Activated CD8-positive, alpha-beta memory T cell treated with anti-CD3 and anti-CD28 coated beads, Interleukin-2, amount 50 U/mL, for 4 hours (primary cell): ENCODE measurements at regions not wholly inside any gene's neighbourhood (a gene's known extent, or its start where the extent isn't known, plus 50 kb on each side); places are given as distances from the start of the nearest gene placed in this dataset.

Experiments used
- DNase-seq: peaks from one replicate; pipeline ENCODE4 v3.0.0-alpha.2; 2020

DNA sequence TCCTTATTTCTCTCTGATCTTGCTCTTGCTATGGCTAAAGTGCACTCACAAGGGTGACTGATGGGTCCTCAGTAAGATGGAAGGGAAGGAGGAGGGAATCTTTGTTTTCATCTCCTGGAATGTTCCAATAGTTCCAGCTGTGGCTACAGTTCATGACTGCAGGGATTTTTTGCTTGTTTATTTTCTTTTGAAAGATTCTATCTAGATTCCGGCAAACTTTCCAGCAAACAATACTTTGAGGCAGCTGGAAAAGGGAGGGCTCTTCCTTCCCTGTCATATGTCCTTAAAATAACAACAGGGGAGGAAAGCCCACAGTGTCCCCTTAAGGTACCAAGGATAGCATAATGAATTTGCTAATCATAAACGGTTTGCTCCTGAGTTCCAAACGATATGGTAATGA lies 111.3 kb upstream of the SLC14A2 start:
- no peak for DNase-seq

DNA sequence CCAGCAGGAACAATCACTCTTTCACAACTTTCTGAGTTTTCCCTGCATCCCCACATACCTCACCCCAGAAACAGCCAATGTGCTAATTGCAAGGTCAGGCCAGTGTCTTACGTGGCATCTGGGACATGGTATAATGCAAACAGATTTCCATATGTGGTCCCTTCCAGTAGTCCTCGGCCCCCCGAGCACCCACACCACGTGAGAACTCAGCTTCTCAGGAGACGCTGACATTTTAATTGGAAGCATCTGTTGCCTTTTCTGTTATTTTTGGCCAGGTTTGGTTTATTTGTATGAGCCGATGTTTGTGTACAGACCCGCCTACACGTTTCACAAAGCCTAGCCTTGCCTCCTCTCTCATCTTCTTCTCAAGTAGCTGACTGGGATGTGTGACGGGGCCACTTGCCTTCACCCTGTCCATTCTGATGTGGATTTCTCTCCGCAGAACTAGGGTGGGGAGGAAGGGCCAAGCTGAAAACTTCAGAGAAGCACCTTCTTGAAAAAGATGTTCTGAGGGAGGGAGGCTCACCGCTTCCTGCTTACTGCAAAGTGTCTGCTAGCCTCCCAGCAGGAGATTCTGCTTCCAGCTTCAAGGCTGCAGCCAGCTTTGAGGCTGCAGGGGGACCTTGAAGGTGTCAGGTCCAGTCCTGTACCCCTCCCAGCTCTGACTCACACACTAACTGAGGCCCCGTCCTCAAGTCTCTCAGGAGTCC lies 109.6 kb upstream of the SLC14A2 start:
- DNase-seq: no peak

DNA sequence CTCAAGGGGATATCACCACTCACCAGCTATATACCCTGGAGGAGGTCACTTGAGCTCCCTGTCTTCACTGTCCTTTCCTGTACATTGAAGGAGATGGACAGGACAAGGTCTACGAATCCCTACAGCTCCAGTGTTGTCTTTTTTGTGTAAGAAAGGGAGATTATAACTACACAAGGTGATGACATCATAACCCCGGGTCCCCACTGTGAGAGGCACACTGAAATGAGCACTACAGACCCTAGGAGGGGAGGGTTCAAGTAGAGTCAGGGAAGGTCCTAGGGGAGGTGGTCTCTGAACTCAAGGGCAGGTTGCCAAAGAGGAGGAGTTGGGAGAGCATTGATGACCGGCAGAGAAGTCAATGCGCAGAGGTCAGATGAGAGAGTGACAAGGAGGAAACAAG lies 108.3 kb upstream of the SLC14A2 start:
- no peak for DNase-seq

DNA sequence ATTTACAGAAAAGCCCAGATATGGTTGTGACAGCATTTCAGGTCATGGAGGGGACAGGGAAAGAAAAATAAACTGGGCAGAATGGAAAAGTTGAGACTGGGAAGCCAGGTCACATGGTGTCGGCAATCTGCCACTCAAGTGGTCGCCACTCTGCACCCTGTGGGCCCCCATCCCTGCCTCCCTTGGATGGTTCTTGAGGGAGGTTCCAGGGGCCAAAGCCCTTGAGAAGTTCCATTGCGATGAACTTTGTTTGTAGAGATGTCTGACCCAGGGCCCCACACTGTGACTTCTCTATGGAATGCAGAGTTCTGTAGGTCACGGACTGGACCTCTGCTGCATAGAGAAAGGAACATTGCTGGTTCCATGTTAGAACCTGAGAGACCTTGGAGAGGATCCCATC lies 105.7 kb upstream of the SLC14A2 start:
- DNase-seq: no peak

DNA sequence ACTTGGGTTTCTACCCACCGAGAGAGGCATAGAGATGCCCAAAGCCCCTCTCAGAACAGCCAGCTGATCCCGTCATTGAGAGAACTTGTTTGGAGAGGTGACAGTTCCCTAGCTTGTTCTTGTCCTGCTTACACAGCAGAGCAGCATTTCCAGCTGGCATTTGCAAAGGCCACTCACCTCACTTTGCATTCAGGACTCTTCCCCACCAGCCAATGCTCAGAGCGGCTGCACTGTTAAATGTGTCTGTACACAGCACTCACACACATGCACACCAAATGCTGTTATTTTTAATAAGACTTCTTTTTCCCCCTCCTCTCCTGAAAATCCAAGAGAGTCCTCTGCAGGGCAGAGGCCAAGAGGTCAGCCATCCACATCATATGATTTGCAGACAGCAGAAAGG lies 104.6 kb upstream of the SLC14A2 start:
- no peak for DNase-seq

DNA sequence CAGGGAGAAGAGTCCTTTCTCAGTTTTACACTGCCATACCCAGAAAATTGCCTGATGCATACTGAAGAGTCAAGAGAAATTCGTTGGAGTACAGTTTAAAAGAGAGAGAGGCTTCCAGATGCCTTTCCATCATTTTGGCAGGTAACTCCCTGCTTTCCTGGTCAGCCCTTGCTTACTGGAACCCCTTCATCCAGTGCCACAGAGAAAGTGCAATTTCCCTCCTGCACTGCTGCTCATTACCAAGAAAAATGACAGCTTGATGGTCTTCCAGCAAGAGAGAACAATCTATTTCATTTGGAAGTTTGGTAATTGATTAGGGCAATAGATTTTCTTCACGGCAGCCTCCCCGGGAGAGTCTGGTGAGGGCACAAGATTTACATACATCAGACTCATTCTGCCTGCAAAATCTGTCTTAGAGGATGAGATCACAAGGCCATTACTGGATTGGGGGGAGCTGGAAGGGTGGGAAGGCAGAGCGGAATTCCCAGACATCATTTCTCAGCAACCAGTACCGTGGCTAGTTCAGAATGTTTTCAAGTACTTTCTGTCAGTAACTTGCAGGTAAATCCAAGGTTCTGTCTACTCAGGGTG lies 102.8 kb upstream of the SLC14A2 start:
- DNase-seq: no peak

DNA sequence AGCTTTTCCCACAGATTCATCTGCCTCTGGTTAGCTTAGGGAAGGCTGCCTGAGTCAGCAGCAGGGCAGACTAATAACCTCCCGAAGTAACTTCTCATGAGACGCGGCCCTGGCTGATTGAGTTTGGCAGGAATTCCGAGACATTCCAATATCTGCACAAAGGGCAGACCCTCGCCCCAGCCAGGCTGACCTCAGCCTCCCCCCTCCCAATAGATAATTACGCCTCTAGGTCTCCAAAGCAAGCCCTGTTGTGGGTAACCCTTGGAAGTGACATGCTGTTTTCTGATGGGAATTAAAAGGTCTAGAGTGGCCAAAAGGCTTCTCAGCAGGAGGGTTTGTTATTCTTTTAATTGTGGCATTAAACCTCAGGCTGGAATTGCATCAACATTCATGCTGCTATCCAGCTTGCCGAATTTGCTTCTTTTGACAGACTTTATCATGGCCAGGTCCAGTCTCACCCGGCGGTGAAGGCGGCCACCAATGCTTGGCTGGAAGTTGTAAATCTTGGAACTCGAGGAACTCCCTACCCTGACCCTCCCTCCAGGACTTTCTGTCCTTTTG lies 98.0 kb upstream of the SLC14A2 start:
- no peak for DNase-seq

DNA sequence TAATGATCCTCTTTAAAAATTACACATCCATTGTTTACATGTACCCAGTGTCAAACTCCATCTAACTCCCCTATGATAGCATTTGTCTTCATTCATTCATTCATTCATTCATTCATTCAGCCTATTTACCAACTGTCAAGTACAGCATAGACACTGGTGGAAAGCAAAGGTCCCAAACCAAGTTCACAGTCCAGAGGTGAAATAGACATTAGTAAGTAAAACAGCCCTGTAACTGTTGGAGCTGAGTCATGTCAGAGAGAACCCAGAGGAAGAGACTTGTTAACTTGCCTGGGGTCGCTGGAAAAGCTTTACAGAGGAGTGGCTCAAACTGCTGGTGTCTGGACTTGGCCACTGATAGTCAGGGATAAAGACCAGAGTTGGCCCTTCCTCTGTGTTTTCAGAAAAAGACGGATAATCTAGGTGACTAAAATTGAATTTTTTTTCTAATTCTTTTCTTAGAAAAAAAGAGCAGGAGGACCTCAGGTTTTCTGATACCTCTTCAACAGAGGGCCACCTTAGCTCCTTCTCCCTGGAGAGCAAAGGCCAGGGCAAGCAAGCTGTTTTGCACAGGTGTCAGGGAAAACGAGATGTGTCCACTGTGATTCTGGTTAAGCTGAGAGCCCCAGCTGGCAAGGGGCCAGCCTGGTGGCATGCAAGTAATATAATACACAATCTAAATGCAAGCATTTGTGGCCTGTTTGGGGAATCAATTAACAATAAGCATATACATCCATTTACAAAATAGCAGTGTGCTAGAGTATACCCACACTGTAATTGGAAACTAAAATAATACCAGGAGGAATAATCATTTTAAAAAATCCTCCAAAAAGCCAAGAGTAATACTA lies 96.7 kb upstream of the SLC14A2 start:
- no peak for DNase-seq

DNA sequence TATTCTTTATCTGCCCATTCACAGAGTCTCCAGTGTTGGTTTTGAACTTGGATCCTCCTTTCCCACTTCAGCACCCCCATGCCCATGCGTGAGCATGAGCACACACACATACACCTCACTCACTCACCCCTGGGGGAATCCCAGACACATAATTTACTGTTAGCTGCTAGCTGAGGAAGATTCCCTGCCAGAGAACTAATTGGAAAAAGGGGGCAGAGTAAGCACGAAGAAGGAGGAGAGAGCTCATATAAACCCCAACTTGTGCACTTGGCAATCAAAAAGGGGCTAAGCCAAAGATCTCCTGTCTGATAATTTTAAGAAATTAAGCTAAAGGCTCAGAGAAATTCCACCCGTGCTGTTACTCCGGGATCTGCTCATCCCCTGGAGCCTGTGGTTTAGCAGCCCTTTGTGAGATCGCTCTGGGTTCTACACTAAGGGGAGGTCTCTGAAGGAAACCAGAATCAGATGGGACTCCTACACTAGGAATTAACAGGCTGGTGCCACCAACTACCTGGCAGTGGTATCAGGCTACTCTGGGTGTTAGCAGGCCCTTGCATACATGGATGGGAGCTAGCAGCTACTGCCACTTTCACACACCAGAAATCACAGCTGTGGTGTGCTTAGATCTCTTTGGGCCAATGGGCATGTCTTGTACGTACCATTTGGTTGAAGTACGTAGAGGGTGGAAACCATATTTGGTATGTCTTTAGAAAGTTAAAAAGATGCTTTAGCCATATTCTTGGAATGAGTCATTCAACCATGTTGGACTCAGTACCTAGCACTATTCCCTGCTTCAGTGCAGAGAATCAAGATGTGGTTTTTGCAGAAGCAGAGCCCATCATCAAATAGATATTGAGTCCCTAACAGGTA lies 95.6 kb upstream of the SLC14A2 start:
- DNase-seq: no peak

DNA sequence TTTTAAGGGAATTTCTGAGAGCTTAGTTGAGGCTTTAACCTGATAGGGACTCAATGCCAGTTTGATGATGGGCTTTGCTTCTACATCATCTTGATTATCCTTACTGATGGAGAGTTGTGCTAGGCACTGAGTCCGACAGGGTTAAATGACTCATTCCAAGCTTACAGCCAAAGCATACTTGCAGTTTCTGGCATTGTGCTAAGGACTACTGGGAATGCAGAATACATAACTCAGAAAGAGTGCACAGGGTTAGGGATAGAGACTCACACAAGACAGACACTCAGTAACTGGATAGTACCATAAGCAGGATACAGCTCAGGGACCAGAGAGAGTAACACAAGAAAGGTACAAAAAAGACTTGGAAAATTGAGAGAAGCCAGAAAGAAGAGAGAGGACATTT lies 94.1 kb upstream of the SLC14A2 start:
- no peak for DNase-seq

DNA sequence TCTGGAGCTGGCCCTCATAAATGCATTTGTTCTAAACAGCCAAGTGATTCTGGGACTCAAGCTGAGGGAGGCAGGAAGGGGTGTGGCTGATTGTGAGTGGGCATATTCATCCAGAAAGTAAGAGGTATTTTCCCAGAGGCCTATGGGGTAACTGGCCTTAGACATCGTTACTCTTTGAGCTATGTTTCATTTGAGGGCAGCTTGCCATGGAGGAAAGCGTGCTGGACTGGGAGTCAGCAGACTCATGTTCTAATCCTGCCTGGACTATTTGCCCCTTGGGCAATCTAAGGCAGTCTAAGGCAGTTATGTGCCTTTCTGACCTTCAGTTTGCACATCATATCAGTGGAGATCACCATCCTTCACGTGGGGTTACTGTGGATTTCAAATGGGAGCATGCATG lies 93.5 kb upstream of the SLC14A2 start:
- DNase-seq: no peak

DNA sequence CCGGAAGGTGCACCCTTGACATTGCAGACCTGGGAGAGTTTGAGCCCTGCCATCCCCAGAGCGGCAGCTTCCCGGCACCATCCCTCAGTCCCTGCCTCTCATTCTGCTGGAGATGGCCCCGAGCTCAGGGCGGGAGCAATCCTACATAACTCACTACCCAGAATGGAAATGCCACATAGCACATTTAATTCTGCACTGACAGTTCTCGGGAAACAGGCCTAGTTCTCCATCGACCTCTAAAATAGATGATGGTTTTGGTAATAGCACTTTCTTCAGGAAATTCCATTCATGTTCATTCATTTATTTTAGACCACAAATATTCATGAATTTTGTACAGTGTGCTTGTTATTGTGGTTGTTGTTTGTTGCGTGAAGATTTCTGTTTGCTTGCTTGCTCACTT lies 92.9 kb upstream of the SLC14A2 start:
- no peak for DNase-seq

DNA sequence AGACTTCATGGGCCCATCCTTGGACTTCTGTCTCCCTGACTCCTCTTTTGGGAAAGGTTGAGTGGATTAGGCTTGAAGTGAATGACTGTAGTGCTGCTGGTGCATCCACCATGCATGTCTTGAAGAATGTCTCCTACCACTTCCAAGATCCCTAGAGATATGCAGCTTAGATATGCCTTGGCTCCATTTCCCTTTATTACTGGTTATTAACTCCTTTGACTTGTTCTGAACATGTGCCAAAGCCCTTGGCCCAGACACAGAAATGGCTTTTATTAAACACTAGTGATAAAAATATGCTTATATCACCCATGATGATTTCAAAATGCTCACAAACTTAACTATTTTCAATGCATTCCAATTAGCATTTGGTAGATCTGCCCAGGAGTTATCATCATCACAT lies 90.0 kb upstream of the SLC14A2 start:
- no peak for DNase-seq

DNA sequence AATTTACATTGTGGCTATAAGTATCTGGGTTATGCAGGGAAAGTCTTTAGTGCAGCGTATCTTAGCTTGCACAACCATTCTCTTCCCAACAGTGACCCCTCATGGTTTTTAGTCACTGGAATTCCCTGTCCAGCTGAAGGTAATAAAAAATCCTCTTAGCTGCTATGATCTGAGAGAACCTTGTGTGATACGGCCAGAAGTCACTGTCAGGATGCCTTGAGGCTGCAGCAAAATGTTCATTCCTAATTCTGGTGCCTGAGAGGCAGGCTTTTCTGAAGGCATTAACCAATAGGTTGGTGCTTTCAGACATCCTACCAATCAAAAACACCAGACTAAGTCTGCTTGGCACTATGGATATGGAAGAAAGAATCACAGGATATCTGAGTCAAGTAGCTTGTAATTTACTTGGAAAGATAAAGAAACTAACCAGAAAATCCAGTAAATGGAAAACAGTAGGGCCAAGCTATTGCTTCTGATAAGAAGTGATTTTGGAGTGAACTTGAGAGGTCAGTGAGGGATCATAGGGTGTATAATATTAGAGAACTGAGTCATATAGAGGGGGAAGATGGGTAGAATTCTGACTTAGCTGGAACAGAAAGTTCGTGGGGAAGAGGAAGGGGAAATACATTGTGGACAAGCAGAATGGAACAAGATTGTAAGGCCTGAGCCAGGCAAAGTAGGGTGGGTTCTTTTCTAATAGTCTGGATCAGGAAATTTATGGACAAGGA lies 89.0 kb upstream of the SLC14A2 start:
- no peak for DNase-seq

DNA sequence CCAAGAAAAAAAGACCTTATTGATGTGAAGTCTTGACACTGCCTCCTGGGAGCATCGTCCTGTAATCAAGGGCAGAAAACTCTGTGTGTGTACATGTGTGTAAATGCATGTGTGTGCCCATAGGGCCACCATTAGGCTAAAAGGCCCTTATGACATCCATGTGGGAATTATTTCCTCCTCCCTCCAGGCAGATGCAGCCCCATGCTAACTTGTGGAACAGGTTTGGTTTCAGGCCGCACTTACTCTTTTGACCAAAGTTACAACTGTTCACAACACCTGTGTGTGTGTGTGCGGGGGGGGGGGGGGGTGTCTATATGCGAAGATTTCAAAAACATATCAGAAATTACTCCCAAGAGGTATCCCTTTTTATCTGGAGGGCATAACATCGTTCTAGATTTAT lies 87.4 kb upstream of the SLC14A2 start:
- DNase-seq: no peak

DNA sequence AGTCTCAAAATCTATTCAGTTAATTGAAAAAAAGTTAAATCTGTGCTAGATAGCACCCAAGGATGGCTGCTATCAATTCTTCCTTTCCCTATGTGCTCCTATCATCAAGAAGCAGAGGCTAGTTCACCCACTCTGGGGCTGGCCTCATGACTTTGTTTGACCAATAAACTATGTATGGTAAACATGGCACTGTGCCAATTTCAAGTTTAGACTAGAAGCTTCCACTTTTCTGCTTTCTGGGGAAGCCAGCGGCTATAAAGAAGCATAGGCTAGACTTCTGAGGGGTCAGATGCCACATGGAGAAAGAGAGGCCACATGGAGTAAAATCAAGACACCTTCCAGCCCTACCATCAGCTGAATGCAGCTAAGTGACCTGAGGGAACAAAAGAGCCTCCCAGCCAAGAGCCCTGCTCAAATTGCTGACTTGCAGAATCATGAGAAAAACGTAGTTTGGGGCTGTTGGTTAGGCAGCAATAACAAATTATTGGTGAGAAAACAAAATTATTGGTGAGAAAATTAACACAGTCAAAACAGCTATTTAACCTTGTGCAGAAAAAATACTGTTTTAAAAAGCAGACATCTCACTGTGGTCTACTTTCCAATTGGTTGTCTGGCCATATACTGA lies 86.5 kb upstream of the SLC14A2 start:
- DNase-seq: no peak

DNA sequence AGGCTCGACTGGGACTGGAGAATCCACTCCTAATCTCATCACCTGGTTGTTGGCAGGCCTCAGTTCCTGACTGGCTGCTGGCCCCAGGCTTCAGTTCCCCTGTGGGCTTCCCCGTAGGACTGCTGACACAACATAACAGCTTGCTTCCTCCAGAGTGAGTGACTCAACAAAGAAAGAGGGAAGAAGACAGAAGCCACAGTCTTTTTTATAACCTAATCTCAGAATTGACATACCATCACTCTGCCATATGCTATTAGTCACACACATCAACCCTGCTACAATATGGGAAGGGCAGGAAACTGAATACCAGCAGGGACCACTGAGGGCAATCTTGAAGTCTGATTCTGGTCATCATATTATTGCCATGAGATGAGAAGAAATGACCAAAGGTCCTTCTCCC lies 76.8 kb upstream of the SLC14A2 start:
- no peak for DNase-seq

DNA sequence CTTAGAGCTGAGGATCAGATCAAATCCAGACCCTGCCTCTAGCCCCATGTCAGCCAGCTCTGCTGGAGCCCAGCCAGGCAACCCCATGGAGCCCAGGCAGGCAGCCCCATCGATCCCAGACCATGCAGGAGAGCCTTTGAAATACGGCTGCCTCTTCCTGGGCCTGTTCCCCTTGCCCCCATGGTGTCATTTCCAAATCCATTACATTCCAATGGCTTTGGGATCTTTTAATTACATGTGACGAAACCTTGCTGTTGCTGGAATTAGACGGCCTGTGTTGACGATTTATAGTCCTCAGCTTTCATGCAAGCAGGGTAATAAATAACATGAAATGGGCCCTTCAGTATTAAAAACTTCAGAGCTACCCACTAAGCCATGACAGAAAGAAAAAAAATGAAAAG lies 75.8 kb upstream of the SLC14A2 start:
- no peak for DNase-seq

DNA sequence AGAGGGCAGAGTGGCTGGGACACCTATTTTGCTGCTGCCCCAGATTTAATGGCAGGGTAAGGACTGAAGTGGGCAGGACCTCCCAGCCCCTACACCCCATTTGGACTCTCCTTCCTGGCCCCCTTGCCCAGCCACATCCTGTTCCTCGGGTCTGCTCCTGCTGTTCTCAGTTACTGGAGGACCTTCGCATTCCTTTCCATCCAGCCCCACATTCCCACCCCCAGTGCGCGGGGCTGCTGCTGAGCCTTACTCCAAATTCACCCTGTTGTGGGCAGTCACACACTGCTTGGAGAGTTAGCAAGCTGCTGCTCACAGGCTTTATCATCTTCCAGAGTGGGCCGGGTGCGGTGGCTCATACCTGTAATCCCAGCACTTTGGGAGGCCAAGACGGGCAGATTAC lies 75.2 kb upstream of the SLC14A2 start:
- DNase-seq: no peak

DNA sequence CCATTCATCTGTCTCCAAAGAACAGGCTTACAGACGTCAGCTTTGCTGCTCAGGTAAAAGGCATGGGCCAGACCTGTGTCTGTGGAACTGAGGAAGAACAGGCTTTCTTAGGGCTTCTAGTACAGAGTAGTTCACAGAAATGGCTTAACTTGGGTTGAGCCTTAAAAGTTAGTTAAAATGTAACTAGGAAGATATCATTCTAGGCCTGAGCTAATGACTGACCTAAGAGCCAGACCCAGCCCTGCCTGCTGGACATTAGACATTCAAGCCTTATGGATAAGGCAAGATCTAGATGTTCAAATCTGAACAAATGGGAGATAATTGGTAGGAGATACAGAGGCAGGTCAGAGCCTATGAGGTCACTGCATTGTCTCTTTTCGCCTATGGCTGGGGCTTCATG lies 73.9 kb upstream of the SLC14A2 start:
- DNase-seq: no peak

DNA sequence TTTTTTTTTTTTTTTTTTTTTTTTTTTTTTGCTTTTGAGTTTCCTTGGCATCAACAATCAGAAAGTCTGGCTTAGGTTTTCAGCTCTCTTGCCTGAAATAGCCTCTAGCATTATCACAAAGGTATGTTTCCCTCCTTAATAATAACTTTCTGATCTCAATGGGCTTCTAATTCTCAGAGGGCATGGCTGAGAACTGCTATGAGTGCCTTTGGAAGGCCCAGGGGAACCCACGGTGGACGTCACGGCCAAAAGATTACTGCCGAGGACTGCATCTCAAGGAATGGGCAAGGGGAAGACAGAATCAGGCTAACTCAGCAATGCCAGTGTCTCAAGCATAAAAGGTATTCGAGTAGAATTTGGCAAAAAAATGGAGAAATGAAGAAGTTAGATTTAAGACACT lies 73.2 kb upstream of the SLC14A2 start:
- DNase-seq: no peak

DNA sequence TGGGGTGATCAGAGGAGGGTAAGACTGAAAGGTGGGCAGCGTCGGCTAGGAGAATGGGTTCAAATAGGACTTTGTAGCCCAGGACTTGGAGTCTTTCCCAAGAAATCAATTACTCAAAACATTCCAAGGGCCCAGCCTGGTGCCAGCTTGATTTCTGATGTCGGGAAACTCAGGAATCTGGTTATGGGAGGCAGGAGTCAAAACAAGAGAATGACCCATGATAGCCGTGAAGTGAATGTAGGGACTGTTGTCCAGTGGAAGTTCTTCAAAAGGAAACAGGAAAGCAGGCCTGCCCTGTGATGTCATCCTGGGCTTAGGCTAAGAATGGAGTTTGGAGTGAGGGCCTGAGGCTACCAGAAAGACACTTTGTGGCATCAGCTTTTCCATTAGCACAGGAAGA lies 67.4 kb upstream of the SLC14A2 start:
- no peak for DNase-seq
